ENCODE measurements at regions not wholly inside any gene's neighbourhood (a gene's known extent, or its start where the extent isn't known, plus 50 kb on each side); places are given as distances from the start of the nearest gene placed in this dataset.
"Not testable (repeated sequence)": the region's sequence is repeated elsewhere in the genome, so short reads cannot be mapped to it uniquely, and the experiment has no call there.

GRCh38 chrX:39765327-39765726, 332.4 kb downstream of the BCOR start:
- DNase-seq (ENCODE audit: low spot score) = no peak

GRCh38 chrX:39766085-39766726, 331.6 kb downstream of the BCOR start:
- no peak for DNase-seq (ENCODE audit: low spot score)

GRCh38 chrX:39766855-39767254, 330.9 kb downstream of the BCOR start:
- DNase-seq (ENCODE audit: low spot score) = no peak

GRCh38 chrX:39767446-39767845, 330.3 kb downstream of the BCOR start:
- DNase-seq (ENCODE audit: low spot score) = no peak

GRCh38 chrX:39769748-39770147, 328.0 kb downstream of the BCOR start:
- DNase-seq (ENCODE audit: low spot score) = no peak

- DNase-seq (ENCODE audit: low spot score) = no peak
Measured at GRCh38 chrX:39771089-39771488, 326.7 kb downstream of the BCOR start.

GRCh38 chrX:39772057-39772832, 325.5 kb downstream of the BCOR start:
- DNase-seq (ENCODE audit: low spot score) = no peak

- DNase-seq (ENCODE audit: low spot score) = no peak
Measured at GRCh38 chrX:39773150-39773549, 324.6 kb downstream of the BCOR start.

GRCh38 chrX:39773923-39774773, 323.6 kb downstream of the BCOR start:
- DNase-seq (ENCODE audit: low spot score) = no peak

GRCh38 chrX:39774774-39775328, 322.9 kb downstream of the BCOR start:
- no peak for DNase-seq (ENCODE audit: low spot score)

- DNase-seq (ENCODE audit: low spot score) = no peak
Measured at GRCh38 chrX:39777623-39778025, 320.1 kb downstream of the BCOR start.

GRCh38 chrX:39779952-39780783, 317.6 kb downstream of the BCOR start:
- DNase-seq (ENCODE audit: low spot score) = no peak

- no peak for DNase-seq (ENCODE audit: low spot score)
Measured at GRCh38 chrX:39782276-39782675, 315.5 kb downstream of the BCOR start.

- no peak for DNase-seq (ENCODE audit: low spot score)
Measured at GRCh38 chrX:39787999-39788398, 309.8 kb downstream of the BCOR start.

GRCh38 chrX:39788521-39788920, 309.2 kb downstream of the BCOR start:
- no peak for DNase-seq (ENCODE audit: low spot score)

GRCh38 chrX:39791691-39792090, 306.1 kb downstream of the BCOR start:
- DNase-seq (ENCODE audit: low spot score) = no peak

GRCh38 chrX:39795605-39796004, 302.2 kb downstream of the BCOR start:
- DNase-seq (ENCODE audit: low spot score) = no peak

GRCh38 chrX:39796856-39797255, 300.9 kb downstream of the BCOR start:
- no peak for DNase-seq (ENCODE audit: low spot score)

GRCh38 chrX:39798488-39798887, 299.3 kb downstream of the BCOR start:
- DNase-seq (ENCODE audit: low spot score) = not testable (repeated sequence)

- DNase-seq (ENCODE audit: low spot score) = no peak
Measured at GRCh38 chrX:39802354-39802753, 295.4 kb downstream of the BCOR start.

- no peak for DNase-seq (ENCODE audit: low spot score)
Measured at GRCh38 chrX:39802908-39803307, 294.9 kb downstream of the BCOR start.

GRCh38 chrX:39805022-39805421, 292.7 kb downstream of the BCOR start:
- no peak for DNase-seq (ENCODE audit: low spot score)
